H1 (cell line): ENCODE measurements at regions not wholly inside any gene's neighbourhood (a gene's known extent, or its start where the extent isn't known, plus 50 kb on each side); places are given as distances from the start of the nearest gene placed in this dataset.

Source experiments
- CTCF ChIA-PET: fragments of 300-600 bp; sonication (Branson Sonifier 250); formaldehyde crosslinking; loops from one replicate; lab custom pipeline; 2021; ENCODE audit not compliant: partially characterized antibody; lab: Charles Lee
- POLR2A ChIA-PET: fragments of 300-600 bp; sonication (Branson Sonifier 250); formaldehyde crosslinking; loops from one replicate; lab custom pipeline; 2021; ENCODE audit warnings: inconsistent platforms; ENCODE audit not compliant: partially characterized antibody; lab: Charles Lee
- DNase-seq, 2 experiments: peaks; one replicate each; pipeline versions ENCODE4 v3.0.0 to v3.0.0-alpha.2; 2010 to 2022; ENCODE audit warnings: low spot score in 2 of 2, low read depth in 1 of 2, mixed read lengths in 1 of 2
- FAIRE-seq: peaks from 2 replicates; lab custom pipeline; 2011; peaks lifted over from hg19 to GRCh38; lab: Jason Lieb, UNC
- H2AFZ ChIP-seq: 2 replicates; pipeline ENCODE4 v1.8.1; 2012; ENCODE audit warnings: low read length, inconsistent platforms
- H2AK5ac ChIP-seq: 2 replicates; pipeline ENCODE4 v1.6.1; 2013; ENCODE audit warnings: low read depth, low read length
- H2BK120ac ChIP-seq: replicated peaks from 2 replicates; pipeline ENCODE3; 2013; ENCODE audit warnings: low read depth, low read length, inconsistent platforms
- H2BK12ac ChIP-seq: 2 replicates; pipeline ENCODE4 v1.6.1; 2013; ENCODE audit warnings: low read depth, low read length
- H2BK15ac ChIP-seq: 2 replicates; pipeline ENCODE4 v1.6.1; 2013; ENCODE audit warnings: low read length
- H2BK20ac ChIP-seq: 2 replicates; pipeline ENCODE4 v1.6.1; 2013; ENCODE audit warnings: low read length
- H2BK5ac ChIP-seq: 2 replicates; pipeline ENCODE4 v1.6.1; 2013; ENCODE audit warnings: low read depth, low read length
- H3K14ac ChIP-seq: 2 replicates; pipeline ENCODE4 v1.6.1; 2013; ENCODE audit warnings: inconsistent platforms; ENCODE audit not compliant: insufficient read length
- H3K18ac ChIP-seq: 2 replicates; pipeline ENCODE4 v1.6.1; 2013; ENCODE audit warnings: low read length; ENCODE audit errors: extremely low read depth
- H3K23ac ChIP-seq: 2 replicates; pipeline ENCODE4 v1.6.1; 2013; ENCODE audit warnings: inconsistent platforms; ENCODE audit not compliant: insufficient read length
- H3K23me2 ChIP-seq: 2 replicates; pipeline ENCODE4 v1.6.1; 2013; ENCODE audit warnings: low read depth, low read length
- H3K27ac ChIP-seq: 2 replicates; pipeline ENCODE4 v1.6.1; 2011; ENCODE audit warnings: low read depth, low read length, inconsistent platforms
- H3K27me3 ChIP-seq, 4 experiments: replicated peaks in 1 of 4; 1 replicate in 1 of 4; 2 replicates in 3 of 4; pipeline versions ENCODE4 v1.6.1 to v1.8.1; 2011 to 2013; ENCODE audit warnings: low read length in 3 of 4, mild to moderate bottlenecking in 3 of 4, inconsistent platforms in 2 of 4, mixed read lengths in 2 of 4, moderate library complexity in 1 of 4; ENCODE audit not compliant: control insufficient read depth in 3 of 4, insufficient read depth in 3 of 4; ENCODE audit errors: extremely low read depth in 1 of 4
- H3K36me3 ChIP-seq, 4 experiments: 2 replicates each; pipeline versions ENCODE4 v1.6.1 to v1.8.1; 2011 to 2013; ENCODE audit warnings: mild to moderate bottlenecking in 4 of 4, low read length in 3 of 4, moderate library complexity in 2 of 4, control low read depth in 1 of 4, inconsistent platforms in 1 of 4; ENCODE audit not compliant: insufficient read depth in 4 of 4, control insufficient read depth in 2 of 4
- H3K4ac ChIP-seq: replicated peaks from 2 replicates; pipeline ENCODE3; 2013; ENCODE audit warnings: low read length, low read depth, mixed read lengths, inconsistent platforms; ENCODE audit not compliant: insufficient read length
- H3K4me1 ChIP-seq, 4 experiments: replicated peaks in 1 of 4; 1 replicate in 1 of 4; 2 replicates in 3 of 4; pipeline versions ENCODE4 v1.6.1 to v1.8.1; 2011 to 2013; ENCODE audit warnings: low read length in 3 of 4, inconsistent platforms in 2 of 4, mixed read lengths in 1 of 4; ENCODE audit not compliant: insufficient read depth in 4 of 4, control insufficient read depth in 3 of 4
- H3K4me2 ChIP-seq, 2 experiments: 2 replicates each; pipeline versions ENCODE4 v1.6.1 to v1.8.1; 2011 to 2013; ENCODE audit warnings: low read depth in 2 of 2, low read length in 2 of 2, control low read depth in 1 of 2, inconsistent platforms in 1 of 2, mild to moderate bottlenecking in 1 of 2; ENCODE audit not compliant: insufficient read depth in 1 of 2
- H3K4me3 ChIP-seq, 4 experiments: fragments of 200-600, 300-600 bp in 1 of 4; sonication (generic), shearing (Covaris generic), sonication (Bioruptor Twin) in 1 of 4; 2 replicates each; pipeline versions ENCODE4 v1.5.1 to v1.8.1; 2011 to 2016; ENCODE audit warnings: low read length in 4 of 4, low read depth in 3 of 4, control low read depth in 2 of 4, inconsistent platforms in 2 of 4, mild to moderate bottlenecking in 2 of 4, mixed read lengths in 1 of 4, moderate library complexity in 1 of 4; ENCODE audit not compliant: insufficient read depth in 2 of 4; ENCODE audit errors: extremely low read depth in 1 of 4
- H3K56ac ChIP-seq: replicated peaks from 2 replicates; pipeline ENCODE3; 2013; ENCODE audit warnings: low read depth, mild to moderate bottlenecking, mixed read lengths, low read length, inconsistent platforms; ENCODE audit not compliant: insufficient read length
- H3K79me1 ChIP-seq: 2 replicates; pipeline ENCODE4 v1.6.1; 2013; ENCODE audit warnings: low read depth, low read length, control low read depth
- H3K79me2 ChIP-seq, 2 experiments: 2 replicates each; pipeline versions ENCODE4 v1.6.1 to v1.8.1; 2012 to 2013; ENCODE audit warnings: low read length in 2 of 2, mild to moderate bottlenecking in 2 of 2, inconsistent platforms in 1 of 2; ENCODE audit not compliant: insufficient read depth in 2 of 2, control insufficient read depth in 1 of 2
- H3K9ac ChIP-seq, 4 experiments: replicated peaks in 1 of 4; 1 replicate in 1 of 4; 2 replicates in 3 of 4; pipeline versions ENCODE4 v1.6.1 to v1.8.1; 2011 to 2013; ENCODE audit warnings: low read depth in 3 of 4, low read length in 3 of 4, control low read depth in 2 of 4, mild to moderate bottlenecking in 2 of 4, moderate library complexity in 2 of 4, inconsistent platforms in 1 of 4; ENCODE audit errors: extremely low read depth in 1 of 4
- H3K9me3 ChIP-seq, 2 experiments: 2 replicates each; pipeline versions ENCODE4 v1.6.1 to v1.8.1; 2012 to 2013; ENCODE audit warnings: mild to moderate bottlenecking in 2 of 2, moderate library complexity in 2 of 2, control low read depth in 1 of 2, inconsistent platforms in 1 of 2, low read depth in 1 of 2, low read length in 1 of 2, mixed read lengths in 1 of 2; ENCODE audit not compliant: insufficient read depth in 2 of 2
- H4K20me1 ChIP-seq, 2 experiments: replicated peaks in 1 of 2; 2 replicates each; pipeline versions ENCODE3 to v1.8.1; 2011 to 2013; ENCODE audit warnings: inconsistent platforms in 2 of 2, low read length in 2 of 2, mild to moderate bottlenecking in 1 of 2; ENCODE audit not compliant: insufficient read depth in 2 of 2, control insufficient read depth in 1 of 2
- H4K5ac ChIP-seq: 2 replicates; pipeline ENCODE4 v1.6.1; 2013; ENCODE audit warnings: low read length, low read depth, mixed read lengths, inconsistent platforms; ENCODE audit not compliant: insufficient read length
- H4K8ac ChIP-seq: 2 replicates; pipeline ENCODE4 v1.8.0; 2013; ENCODE audit warnings: mild to moderate bottlenecking, moderate library complexity, low read length, inconsistent platforms; ENCODE audit not compliant: insufficient read depth; ENCODE audit errors: extremely low read depth
- H4K91ac ChIP-seq: replicated peaks from 2 replicates; pipeline ENCODE3; 2013; ENCODE audit warnings: low read length, mixed read lengths, inconsistent platforms; ENCODE audit not compliant: insufficient read length
- GABPA ChIP-seq: IDR thresholded peaks from 2 replicates; pipeline ENCODE4 v1.6.1; 2011; ENCODE audit warnings: mild to moderate bottlenecking, low read length, moderate library complexity, borderline replicate concordance; ENCODE audit not compliant: insufficient read depth
- KDM4A ChIP-seq: IDR thresholded peaks from one replicate; pipeline ENCODE4 v1.7.1; 2012; ENCODE audit warnings: low read depth, mild to moderate bottlenecking, moderate library complexity, low read length, inconsistent platforms; ENCODE audit not compliant: severe bottlenecking
- POLR2AphosphoS5 ChIP-seq: IDR thresholded peaks from 2 replicates; pipeline ENCODE4 v1.6.1; 2011; ENCODE audit warnings: low read depth, low read length
- SAP30 ChIP-seq: fragments of 300-600 bp; sonication (generic); IDR thresholded peaks from 2 replicates; pipeline ENCODE4 v1.7.1; 2012; ENCODE audit warnings: low read length, moderate library complexity, mild to moderate bottlenecking, inconsistent platforms; ENCODE audit not compliant: insufficient read depth, insufficient replicate concordance
- TAF1 ChIP-seq: IDR thresholded peaks from 2 replicates; pipeline ENCODE4 v1.6.1; 2011; ENCODE audit warnings: mild to moderate bottlenecking, low read depth, low read length
- WGBS, 2 experiments: shearing (Covaris generic) in 1 of 2; methylation state at CpG; one replicate each; pipeline versions ENCODE4 v1.1.6 to v1.1.7; 2013 to 2015; ENCODE audit warnings: low lambda C conversion rate in 2 of 2, mixed read lengths in 2 of 2, inconsistent platforms in 1 of 2, low coverage in 1 of 2, missing lambda C conversion rate in 1 of 2; ENCODE audit not compliant: insufficient replicate concordance in 2 of 2, insufficient coverage in 1 of 2, insufficient read length in 1 of 2; ENCODE audit errors: extremely low coverage in 1 of 2, missing lambda C conversion rate in 1 of 2; 5-methylcytosine and 5-hydroxymethylcytosine counted together
- TF ChIP-seq, protein P1 (sequence below), 3 experiments: IDR thresholded peaks; 1 replicate in 2 of 3; 2 replicates in 1 of 3; pipeline versions ENCODE4 v1.5.1 to v1.6.1; 2011; ENCODE audit warnings: low read length in 3 of 3, mild to moderate bottlenecking in 3 of 3, inconsistent platforms in 2 of 3, low read depth in 1 of 3, moderate library complexity in 1 of 3; ENCODE audit not compliant: insufficient read depth in 1 of 3; ENCODE audit errors: control extremely low read depth in 1 of 3

DNA sequence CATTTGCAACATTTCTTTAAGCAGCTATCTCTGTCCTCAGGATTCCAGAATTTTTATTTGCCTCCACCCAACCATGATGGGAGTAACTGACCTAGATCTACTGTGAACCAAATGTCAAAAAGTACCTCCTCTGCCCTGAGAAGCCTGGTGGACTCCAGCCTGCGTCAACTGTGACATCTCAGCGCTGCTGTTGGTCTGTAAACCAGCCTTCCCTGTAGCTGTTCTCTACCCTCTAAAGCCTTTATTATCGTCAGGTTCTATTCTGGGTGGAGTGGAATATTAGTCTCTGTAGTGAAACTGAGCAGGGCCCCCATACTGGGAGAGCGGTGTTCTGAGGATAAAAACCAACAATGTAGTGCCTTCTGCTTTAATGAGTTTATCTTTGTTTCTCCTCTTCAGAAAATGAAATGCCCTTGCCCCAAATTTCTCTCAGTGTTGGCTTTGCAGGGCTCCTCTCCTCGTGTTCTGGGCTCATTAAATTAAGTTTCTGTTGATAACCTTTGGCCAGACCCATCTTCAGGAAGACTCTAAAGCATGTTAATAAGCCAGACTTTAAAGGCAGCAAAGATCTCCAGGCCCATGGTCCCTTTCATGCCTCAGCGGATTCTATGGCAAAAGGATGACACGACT, 223.1 kb upstream of the PLXNA2 start:
- Histone ChIP-seq H3K9ac (no peak overlapping the region), H3K27ac (no peak overlapping the region), H2BK5ac (no peak overlapping the region), H3K9me3 (no peaks in the 10 kb centered on the region), H2BK12ac (no peak overlapping the region), H3K79me2 (no peaks in the 10 kb centered on the region), H4K91ac (no peak overlapping the region), H3K14ac (no peak overlapping the region), H3K18ac (no peak overlapping the region), H3K4me1 (no peaks in the 10 kb centered on the region), H2AK5ac (no peak overlapping the region), H2AFZ (no peak overlapping the region), H3K36me3 (no peaks in the 10 kb centered on the region), H3K56ac (no peak overlapping the region), H2BK15ac (no peak overlapping the region), H3K79me1 (no peaks in the 10 kb centered on the region), H2BK120ac (no peak overlapping the region), H3K27me3 (no peaks in the 10 kb centered on the region), H3K23me2 (no peaks in the 10 kb centered on the region), H3K4me3 (no peak overlapping the region), H4K20me1 (no peaks in the 10 kb centered on the region), H2BK20ac (no peak overlapping the region), H3K4ac (no peak overlapping the region), H4K5ac (no peak overlapping the region), H4K8ac (no peak overlapping the region), H3K23ac (no peak overlapping the region), H3K4me2 (no peak overlapping the region)
- TF ChIP-seq POLR2AphosphoS5 (no peak), GABPA (no peak), KDM4A (no peak), SAP30 (no peak), TAF1 (no peak)
- TF ChIP-seq, protein P1, sequence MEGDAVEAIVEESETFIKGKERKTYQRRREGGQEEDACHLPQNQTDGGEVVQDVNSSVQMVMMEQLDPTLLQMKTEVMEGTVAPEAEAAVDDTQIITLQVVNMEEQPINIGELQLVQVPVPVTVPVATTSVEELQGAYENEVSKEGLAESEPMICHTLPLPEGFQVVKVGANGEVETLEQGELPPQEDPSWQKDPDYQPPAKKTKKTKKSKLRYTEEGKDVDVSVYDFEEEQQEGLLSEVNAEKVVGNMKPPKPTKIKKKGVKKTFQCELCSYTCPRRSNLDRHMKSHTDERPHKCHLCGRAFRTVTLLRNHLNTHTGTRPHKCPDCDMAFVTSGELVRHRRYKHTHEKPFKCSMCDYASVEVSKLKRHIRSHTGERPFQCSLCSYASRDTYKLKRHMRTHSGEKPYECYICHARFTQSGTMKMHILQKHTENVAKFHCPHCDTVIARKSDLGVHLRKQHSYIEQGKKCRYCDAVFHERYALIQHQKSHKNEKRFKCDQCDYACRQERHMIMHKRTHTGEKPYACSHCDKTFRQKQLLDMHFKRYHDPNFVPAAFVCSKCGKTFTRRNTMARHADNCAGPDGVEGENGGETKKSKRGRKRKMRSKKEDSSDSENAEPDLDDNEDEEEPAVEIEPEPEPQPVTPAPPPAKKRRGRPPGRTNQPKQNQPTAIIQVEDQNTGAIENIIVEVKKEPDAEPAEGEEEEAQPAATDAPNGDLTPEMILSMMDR (IDR thresholded peaks at IDR 0.05; ENCODE audit: control extremely low read depth in 1 of 3, insufficient read depth in 1 of 3, low read depth in 1 of 3, low read length in 3 of 3): no peak
- ChIA-PET POLR2A (no interaction called here), CTCF (interaction anchor here (0.8 to 1.6 kb wide), 3 partner anchors 9 to 231 kb away, joined by 3 to 7 read pairs (median 3); no protein-coding TSS in a partner anchor)
- FAIRE-seq (no peak), DNase-seq (no peak)
- 93% methylated on average over 7 of the region's 7 CpGs; no CpG with 5 or more reads in 1 of the 2 experiments for WGBS, 2 experiments
